ENCODE measurements at regions not wholly inside any gene's neighbourhood (a gene's known extent, or its start where the extent isn't known, plus 50 kb on each side); places are given as distances from the start of the nearest gene placed in this dataset.

- TF ChIP-seq CTCF (conservative IDR thresholded peaks at IDR 0.05; ENCODE audit: low read depth, low read length) = no peak
- TF ChIP-seq EZH2 (IDR thresholded peaks at IDR 0.05; ENCODE audit: borderline replicate concordance, low read depth, low read length, poor library complexity, severe bottlenecking) = no peak
These were observed 302.3 kb upstream of the AUTS2 start for GRCh38 chr7:69295977-69296376.

Data from A673 (cell line).